K562 (cell line): ENCODE measurements at regions not wholly inside any gene's neighbourhood (a gene's known extent, or its start where the extent isn't known, plus 50 kb on each side); places are given as distances from the start of the nearest gene placed in this dataset.

Experiments used
- ATAC-seq: fragments of 200-7000 bp; cut with Tn5 transposase; 3 replicates; pipeline ENCODE4 v1.9.1; 2020; ENCODE audit warnings: moderate library complexity
- BruUV-seq: library from RNA; stranded (reverse); fragments of 400-500 nt; replicated peaks from 2 replicates; lab custom pipeline; 2021; lab: Mats Ljungman, UMichigan
- CTCF ChIA-PET: fragments of 300-600 bp; formaldehyde crosslinking; extraction: SDS; loops from one replicate; lab custom pipeline; 2021; ENCODE audit warnings: low intra/inter-chr PET ratio; lab: Yijun Ruan, JAX
- POLR2A ChIA-PET: fragments of 300-600, 350-650 bp; sonication (Branson Sonifier 250); formaldehyde crosslinking; extraction: SDS; loops from one replicate; lab custom pipeline; 2021; ENCODE audit warnings: antibody characterized with exemption, inconsistent platforms; lab: Yijun Ruan, JAX
- DNase-seq, 4 experiments: peaks; one replicate each; pipeline versions ENCODE4 v3.0.0 to v3.0.0-alpha.2; 2011 to 2018; ENCODE audit warnings: low spot score in 3 of 4, mixed read lengths in 3 of 4; ENCODE audit errors: extremely low read depth in 1 of 4
- FAIRE-seq: peaks from 2 replicates; lab custom pipeline; 2011; peaks lifted over from hg19 to GRCh38; lab: Jason Lieb, UNC
- H2AFZ ChIP-seq: 2 replicates; pipeline ENCODE4 v1.6.0; 2011; ENCODE audit warnings: low read depth, low read length, control low read depth, inconsistent platforms
- H3K27ac ChIP-seq: fragments of 200-600 bp; 3 replicates; pipeline ENCODE4 v1.8.0; 2011; ENCODE audit warnings: low read depth, mild to moderate bottlenecking, control low read depth, inconsistent platforms, low read length, moderate library complexity, mixed read lengths; ENCODE audit errors: extremely low read depth
- H3K27me3 ChIP-seq, 2 experiments: fragments of 300-600 bp in 1 of 2; 2 replicates in 1 of 2; 3 replicates in 1 of 2; pipeline versions ENCODE4 v1.6.0 to v1.8.0; 2011; ENCODE audit warnings: inconsistent platforms in 2 of 2, low read length in 2 of 2, mild to moderate bottlenecking in 1 of 2, mixed read lengths in 1 of 2, moderate library complexity in 1 of 2; ENCODE audit not compliant: control insufficient read depth in 2 of 2, insufficient read depth in 2 of 2
- H3K36me3 ChIP-seq: fragments of 300-600 bp; 3 replicates; pipeline ENCODE4 v1.8.0; 2011; ENCODE audit warnings: mild to moderate bottlenecking, low read length, inconsistent platforms; ENCODE audit not compliant: control insufficient read depth, insufficient read depth
- H3K4me1 ChIP-seq, 2 experiments: fragments of 200-600 bp in 1 of 2; replicated peaks in 1 of 2; 2 replicates in 1 of 2; 3 replicates in 1 of 2; pipeline versions ENCODE4 v1.5.1 to v1.8.0; 2011; ENCODE audit warnings: inconsistent platforms in 2 of 2, low read length in 2 of 2, mild to moderate bottlenecking in 1 of 2, mixed read lengths in 1 of 2, moderate library complexity in 1 of 2; ENCODE audit not compliant: control insufficient read depth in 2 of 2, insufficient read depth in 2 of 2
- H3K4me2 ChIP-seq: 2 replicates; pipeline ENCODE4 v1.6.1; 2011; ENCODE audit warnings: low read length, control low read depth, inconsistent platforms, mixed read lengths; ENCODE audit not compliant: insufficient read depth
- H3K4me3 ChIP-seq: fragments of 200-600 bp; sonication (generic), shearing (Covaris generic); 2 replicates; pipeline ENCODE4 v1.5.1; 2016; ENCODE audit warnings: control low read depth, inconsistent platforms
- H3K79me2 ChIP-seq: fragments of 200-600 bp; 3 replicates; pipeline ENCODE4 v1.8.0; 2011; ENCODE audit warnings: low read length, inconsistent platforms; ENCODE audit not compliant: control insufficient read depth, insufficient read depth
- H3K9ac ChIP-seq, 2 experiments: 2 replicates each; pipeline versions ENCODE4 v1.6.0 to v1.6.1; 2011; ENCODE audit warnings: low read depth in 2 of 2, low read length in 2 of 2, control low read depth in 1 of 2, inconsistent platforms in 1 of 2, mild to moderate bottlenecking in 1 of 2, mixed read lengths in 1 of 2; ENCODE audit not compliant: insufficient read depth in 1 of 2
- H3K9me1 ChIP-seq: one replicate; pipeline ENCODE4 v1.6.0; 2011; ENCODE audit warnings: inconsistent platforms, mild to moderate bottlenecking, low read length, moderate library complexity; ENCODE audit not compliant: control insufficient read depth, insufficient read depth
- H3K9me3 ChIP-seq: replicated peaks from 2 replicates; pipeline ENCODE4 v1.5.1; 2011; ENCODE audit warnings: low read depth, low read length, inconsistent platforms; ENCODE audit not compliant: control insufficient read depth, insufficient read depth
- H4K20me1 ChIP-seq: replicated peaks from 2 replicates; pipeline ENCODE4 v1.6.1; 2011; ENCODE audit warnings: low read length, inconsistent platforms, mixed read lengths; ENCODE audit not compliant: control insufficient read depth, insufficient read depth
- E2F3 ChIP-seq: fragments of 250-450 bp; sonication (Bioruptor Pico); IDR thresholded peaks from 2 replicates; pipeline ENCODE4 v1.4.0; 2020; ENCODE audit warnings: mild to moderate bottlenecking
- NCOA4 ChIP-seq: fragments of 450-650 bp; IDR thresholded peaks from 2 replicates; pipeline ENCODE4 v1.6.1; 2018; ENCODE audit warnings: mild to moderate bottlenecking; ENCODE audit not compliant: partially characterized antibody
- NRF1 ChIP-seq, 2 experiments: fragments of 450-650 bp; IDR thresholded peaks in 1 of 2; conservative IDR thresholded peaks in 1 of 2; 2 replicates each; pipeline ENCODE4 v1.6.1; 2014; ENCODE audit warnings: mild to moderate bottlenecking in 2 of 2
- PHF20 ChIP-seq: fragments of 450-650 bp; IDR thresholded peaks from 2 replicates; pipeline ENCODE4 v1.6.1; 2018; ENCODE audit not compliant: partially characterized antibody
- PHTF2 ChIP-seq: fragments of 250-450 bp; sonication (Bioruptor Pico); IDR thresholded peaks from 2 replicates; pipeline ENCODE4 v1.5.0; 2021; ENCODE audit warnings: mild to moderate bottlenecking
- SIX5 ChIP-seq, 2 experiments: IDR thresholded peaks; 2 replicates each; pipeline ENCODE4 v1.6.1; 2011; ENCODE audit warnings: low read length in 2 of 2, borderline replicate concordance in 1 of 2, low read depth in 1 of 2, mild to moderate bottlenecking in 1 of 2, moderate library complexity in 1 of 2; ENCODE audit not compliant: insufficient read depth in 1 of 2
- SREBF1 ChIP-seq: fragments of 150-350 bp; IDR thresholded peaks from 2 replicates; pipeline ENCODE4 v1.6.1; 2014; ENCODE audit warnings: antibody characterized with exemption, low read depth, low read length, borderline replicate concordance
- SRF ChIP-seq, 2 experiments: fragments of 250-450, 450-650 bp in 1 of 2; sonication (Bioruptor Pico) in 1 of 2; sonication (generic) in 1 of 2; formaldehyde crosslinking; IDR thresholded peaks; 2 replicates each; pipeline versions ENCODE4 v1.5.0 to v1.5.1; 2020 to 2022; ENCODE audit warnings: mild to moderate bottlenecking in 1 of 2, missing genetic modification reagents in 1 of 2
- TFAM ChIP-seq: fragments of 250-450 bp; sonication (Bioruptor Pico); conservative IDR thresholded peaks from 2 replicates; pipeline ENCODE4 v1.5.0; 2021; ENCODE audit warnings: mild to moderate bottlenecking, moderate library complexity
- ZFP1 ChIP-seq: fragments of 450-650 bp; formaldehyde crosslinking; IDR thresholded peaks from 2 replicates; pipeline ENCODE4 v1.4.0; 2020; ENCODE audit warnings: mild to moderate bottlenecking, mixed read lengths
- ZNF146 ChIP-seq: IDR thresholded peaks from one replicate; pipeline ENCODE4 v1.6.1; 2018; ENCODE audit warnings: missing compliant biosample characterization; ENCODE audit not compliant: unreplicated experiment
- ZNF174 ChIP-seq: fragments of 250-450 bp; sonication (Bioruptor Pico); IDR thresholded peaks from 2 replicates; pipeline ENCODE4 v1.4.0; 2020; ENCODE audit warnings: mild to moderate bottlenecking
- ZNF24 ChIP-seq: fragments of 450-650 bp; IDR thresholded peaks from 2 replicates; pipeline ENCODE4 v1.6.1; 2016
- ZNF75A ChIP-seq: fragments of 450-650 bp; formaldehyde crosslinking; IDR thresholded peaks from 2 replicates; pipeline ENCODE4 v1.4.0; 2020; ENCODE audit warnings: mild to moderate bottlenecking
- WGBS: fragments of 100-300 bp; shearing (Covaris generic); methylation state at CpG from one replicate; pipeline ENCODE4 v1.1.6; 2016; ENCODE audit warnings: low coverage, mixed read lengths; ENCODE audit not compliant: insufficient coverage; ENCODE audit errors: missing lambda C conversion rate; 5-methylcytosine and 5-hydroxymethylcytosine counted together
- in situ Hi-C: fragments of 300-500 bp; cut with MboI; formaldehyde crosslinking; loops from 4 replicates; pipeline ENCODE4 v1.15.0; 2018; ENCODE audit warnings: inconsistent platforms, mixed read lengths
- intact Hi-C: fragments of 100-400 bp; cut with micrococcal nuclease; formaldehyde crosslinking; loops from 2 replicates; pipeline ENCODE4 v1.14.2; 2022
- TF ChIP-seq, protein P1 (sequence below): IDR thresholded peaks from 2 replicates; pipeline ENCODE4 v1.6.1; 2012; ENCODE audit warnings: low read depth, low read length, improper control_type of control experiment, borderline replicate concordance
- TF ChIP-seq, protein P2 (sequence below): conservative IDR thresholded peaks from 2 replicates; pipeline ENCODE4 v1.6.1; 2011; ENCODE audit warnings: low read depth, mild to moderate bottlenecking, low read length; ENCODE audit not compliant: control insufficient read depth
- TF ChIP-seq, protein P3 (sequence below): fragments of 450-650 bp; IDR thresholded peaks from 2 replicates; pipeline ENCODE4 v1.6.1; 2018; ENCODE audit warnings: mild to moderate bottlenecking, low read depth; ENCODE audit not compliant: partially characterized antibody

DNA sequence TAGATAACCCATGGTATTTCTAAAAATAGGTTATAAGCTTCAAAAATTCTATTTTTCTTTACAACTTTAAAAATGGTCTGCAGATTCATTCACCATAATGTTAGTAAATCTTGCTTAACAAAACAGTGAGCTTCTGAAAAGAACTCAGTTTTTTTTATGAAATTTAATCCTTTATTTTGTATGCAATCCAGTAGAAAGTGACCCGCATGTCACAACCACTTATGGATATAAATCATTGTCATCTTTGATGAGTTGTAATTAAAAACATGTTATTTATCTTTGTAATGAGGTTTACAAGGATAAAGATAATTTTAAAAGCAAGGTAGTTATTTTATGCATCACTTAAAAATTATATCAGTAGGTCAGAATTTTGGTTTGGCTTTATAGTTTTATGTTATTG is 173.5 kb upstream of the SEMA3A start:
- in situ Hi-C loops (no loop called here), intact Hi-C loops (no loop called here)
- POLR2A ChIA-PET: no interaction called here
- ATAC-seq (no peak), FAIRE-seq (no peak), DNase-seq (no peak)
- Histone ChIP-seq H3K4me2 (no peak overlapping the region), H3K36me3 (no peaks in the 10 kb centered on the region), H3K9me3 (no peaks in the 10 kb centered on the region; the same call in 1 of the 2 replicates), H3K4me3 (no peak overlapping the region), H3K79me2 (no peaks in the 10 kb centered on the region), H3K27ac (no peak overlapping the region), H3K9me1 (no peaks in the 10 kb centered on the region), H3K9ac (no peak overlapping the region), H3K27me3 (no peaks in the 10 kb centered on the region), H2AFZ (no peak overlapping the region), H4K20me1 (no peaks in the 10 kb centered on the region), H3K4me1 (no peaks in the 10 kb centered on the region)
- no TSS peak for BruUV-seq
- CTCF ChIA-PET: no interaction called here
- WGBS: 0% methylated on average over 1 of the region's 1 CpG
- TF ChIP-seq PHF20 (no peak), E2F3 (CRISPR knock-in tag) (no peak), ZNF75A (no peak), SRF (CRISPR knock-in tag; IDR thresholded peaks at IDR 0.05) (no peak), ZNF24 (no peak), SIX5 (IDR thresholded peaks at IDR 0.05; ENCODE audit: borderline replicate concordance in 1 of 2, insufficient read depth in 1 of 2, low read depth in 1 of 2, low read length in 2 of 2) (no peak), SREBF1 (no peak), NCOA4 (no peak), ZFP1 (CRISPR knock-in tag) (no peak), TFAM (CRISPR knock-in tag) (no peak), PHTF2 (CRISPR knock-in tag) (no peak), NRF1 (conservative IDR thresholded peaks at IDR 0.05 in 1 of 2, IDR thresholded peaks at IDR 0.05 in 1 of 2) (no peak), ZNF146 (CRISPR knock-in tag) (no peak), ZNF174 (CRISPR knock-in tag) (no peak)
- TF ChIP-seq, protein P1, sequence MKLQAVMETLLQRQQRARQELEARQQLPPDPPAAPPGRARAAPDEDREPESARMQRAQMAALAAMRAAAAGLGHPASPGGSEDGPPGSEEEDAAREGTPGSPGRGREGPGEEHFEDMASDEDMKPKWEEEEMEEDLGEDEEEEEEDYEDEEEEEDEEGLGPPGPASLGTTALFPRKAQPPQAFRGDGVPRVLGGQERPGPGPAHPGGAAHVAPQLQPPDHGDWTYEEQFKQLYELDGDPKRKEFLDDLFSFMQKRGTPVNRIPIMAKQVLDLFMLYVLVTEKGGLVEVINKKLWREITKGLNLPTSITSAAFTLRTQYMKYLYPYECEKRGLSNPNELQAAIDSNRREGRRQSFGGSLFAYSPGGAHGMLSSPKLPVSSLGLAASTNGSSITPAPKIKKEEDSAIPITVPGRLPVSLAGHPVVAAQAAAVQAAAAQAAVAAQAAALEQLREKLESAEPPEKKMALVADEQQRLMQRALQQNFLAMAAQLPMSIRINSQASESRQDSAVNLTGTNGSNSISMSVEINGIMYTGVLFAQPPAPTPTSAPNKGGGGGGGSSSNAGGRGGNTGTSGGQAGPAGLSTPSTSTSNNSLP: no peak
- TF ChIP-seq, protein P2, sequence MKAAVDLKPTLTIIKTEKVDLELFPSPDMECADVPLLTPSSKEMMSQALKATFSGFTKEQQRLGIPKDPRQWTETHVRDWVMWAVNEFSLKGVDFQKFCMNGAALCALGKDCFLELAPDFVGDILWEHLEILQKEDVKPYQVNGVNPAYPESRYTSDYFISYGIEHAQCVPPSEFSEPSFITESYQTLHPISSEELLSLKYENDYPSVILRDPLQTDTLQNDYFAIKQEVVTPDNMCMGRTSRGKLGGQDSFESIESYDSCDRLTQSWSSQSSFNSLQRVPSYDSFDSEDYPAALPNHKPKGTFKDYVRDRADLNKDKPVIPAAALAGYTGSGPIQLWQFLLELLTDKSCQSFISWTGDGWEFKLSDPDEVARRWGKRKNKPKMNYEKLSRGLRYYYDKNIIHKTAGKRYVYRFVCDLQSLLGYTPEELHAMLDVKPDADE: no peak
- TF ChIP-seq, protein P3, sequence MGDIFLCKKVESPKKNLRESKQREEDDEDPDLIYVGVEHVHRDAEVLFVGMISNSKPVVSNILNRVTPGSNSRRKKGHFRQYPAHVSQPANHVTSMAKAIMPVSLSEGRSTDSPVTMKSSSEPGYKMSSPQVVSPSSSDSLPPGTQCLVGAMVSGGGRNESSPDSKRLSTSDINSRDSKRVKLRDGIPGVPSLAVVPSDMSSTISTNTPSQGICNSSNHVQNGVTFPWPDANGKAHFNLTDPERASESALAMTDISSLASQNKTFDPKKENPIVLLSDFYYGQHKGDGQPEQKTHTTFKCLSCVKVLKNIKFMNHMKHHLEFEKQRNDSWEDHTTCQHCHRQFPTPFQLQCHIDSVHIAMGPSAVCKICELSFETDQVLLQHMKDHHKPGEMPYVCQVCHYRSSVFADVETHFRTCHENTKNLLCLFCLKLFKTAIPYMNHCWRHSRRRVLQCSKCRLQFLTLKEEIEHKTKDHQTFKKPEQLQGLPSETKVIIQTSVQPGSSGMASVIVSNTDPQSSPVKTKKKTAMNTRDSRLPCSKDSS: no peak
